HEK293 (cell line): ENCODE measurements at regions not wholly inside any gene's neighbourhood (a gene's known extent, or its start where the extent isn't known, plus 50 kb on each side); places are given as distances from the start of the nearest gene placed in this dataset.

Experiments
- IKZF3 ChIP-seq: fragments of 450-650 bp; IDR thresholded peaks from 2 replicates; pipeline ENCODE4 v1.5.0; 2018; ENCODE audit warnings: missing biosample characterization, mild to moderate bottlenecking, missing genetic modification characterization, moderate library complexity
- ZNF549 ChIP-seq: fragments of 450-650 bp; IDR thresholded peaks from 2 replicates; pipeline ENCODE4 v1.5.1; 2018; ENCODE audit warnings: missing biosample characterization, missing genetic modification characterization, mild to moderate bottlenecking, inconsistent platforms, moderate library complexity
- ZNF677 ChIP-seq: fragments of 450-650 bp; IDR thresholded peaks from 2 replicates; pipeline ENCODE4 v1.5.0; 2018; ENCODE audit warnings: missing biosample characterization, mild to moderate bottlenecking, missing genetic modification characterization, moderate library complexity
- TF ChIP-seq, protein P1 (sequence below): fragments of 450-650 bp; formaldehyde crosslinking; IDR thresholded peaks from 2 replicates; pipeline ENCODE4 v1.5.1; 2016; ENCODE audit warnings: missing biosample characterization, missing genetic modification characterization
- TF ChIP-seq, protein P2 (sequence below): fragments of 450-650 bp; formaldehyde crosslinking; IDR thresholded peaks from 2 replicates; pipeline ENCODE4 v1.5.1; 2016; ENCODE audit warnings: missing biosample characterization, missing genetic modification characterization, borderline replicate concordance
- TF ChIP-seq, protein P3 (sequence below): fragments of 450-650 bp; formaldehyde crosslinking; IDR thresholded peaks from 2 replicates; pipeline ENCODE4 v1.5.1; 2016; ENCODE audit warnings: missing biosample characterization, missing genetic modification characterization
- TF ChIP-seq, protein P4 (sequence below): fragments of 450-650 bp; formaldehyde crosslinking; IDR thresholded peaks from 2 replicates; pipeline ENCODE4 v1.5.1; 2016; ENCODE audit warnings: missing biosample characterization, missing genetic modification characterization, low read depth
- TF ChIP-seq, protein P5 (sequence below): fragments of 450-650 bp; formaldehyde crosslinking; IDR thresholded peaks from 2 replicates; pipeline ENCODE4 v1.5.1; 2016; ENCODE audit warnings: missing biosample characterization, missing genetic modification characterization

DNA sequence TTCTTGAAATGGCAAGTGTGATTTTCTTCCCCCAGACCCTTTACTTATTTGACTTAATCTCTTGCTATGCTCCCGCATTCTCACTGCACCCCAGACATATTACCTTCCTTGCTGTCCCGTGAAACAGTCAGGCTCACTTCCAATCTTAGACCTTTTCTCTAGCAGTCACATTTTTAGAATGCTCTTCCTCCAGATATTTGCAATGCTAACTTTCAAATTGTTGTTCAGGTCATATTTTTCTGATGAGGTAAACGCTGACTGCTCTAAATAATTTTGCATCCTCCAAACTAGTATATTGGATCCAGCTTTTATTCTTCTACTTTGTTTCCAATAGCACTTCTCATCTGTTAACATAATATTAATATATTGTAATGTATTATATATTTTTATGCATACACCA, 648.2 kb upstream of the NEGR1 start:
- TF ChIP-seq, protein P1, sequence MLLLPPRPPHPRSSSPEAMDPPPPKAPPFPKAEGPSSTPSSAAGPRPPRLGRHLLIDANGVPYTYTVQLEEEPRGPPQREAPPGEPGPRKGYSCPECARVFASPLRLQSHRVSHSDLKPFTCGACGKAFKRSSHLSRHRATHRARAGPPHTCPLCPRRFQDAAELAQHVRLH (tag by site-specific recombination) = no peak
- TF ChIP-seq, protein P2, sequence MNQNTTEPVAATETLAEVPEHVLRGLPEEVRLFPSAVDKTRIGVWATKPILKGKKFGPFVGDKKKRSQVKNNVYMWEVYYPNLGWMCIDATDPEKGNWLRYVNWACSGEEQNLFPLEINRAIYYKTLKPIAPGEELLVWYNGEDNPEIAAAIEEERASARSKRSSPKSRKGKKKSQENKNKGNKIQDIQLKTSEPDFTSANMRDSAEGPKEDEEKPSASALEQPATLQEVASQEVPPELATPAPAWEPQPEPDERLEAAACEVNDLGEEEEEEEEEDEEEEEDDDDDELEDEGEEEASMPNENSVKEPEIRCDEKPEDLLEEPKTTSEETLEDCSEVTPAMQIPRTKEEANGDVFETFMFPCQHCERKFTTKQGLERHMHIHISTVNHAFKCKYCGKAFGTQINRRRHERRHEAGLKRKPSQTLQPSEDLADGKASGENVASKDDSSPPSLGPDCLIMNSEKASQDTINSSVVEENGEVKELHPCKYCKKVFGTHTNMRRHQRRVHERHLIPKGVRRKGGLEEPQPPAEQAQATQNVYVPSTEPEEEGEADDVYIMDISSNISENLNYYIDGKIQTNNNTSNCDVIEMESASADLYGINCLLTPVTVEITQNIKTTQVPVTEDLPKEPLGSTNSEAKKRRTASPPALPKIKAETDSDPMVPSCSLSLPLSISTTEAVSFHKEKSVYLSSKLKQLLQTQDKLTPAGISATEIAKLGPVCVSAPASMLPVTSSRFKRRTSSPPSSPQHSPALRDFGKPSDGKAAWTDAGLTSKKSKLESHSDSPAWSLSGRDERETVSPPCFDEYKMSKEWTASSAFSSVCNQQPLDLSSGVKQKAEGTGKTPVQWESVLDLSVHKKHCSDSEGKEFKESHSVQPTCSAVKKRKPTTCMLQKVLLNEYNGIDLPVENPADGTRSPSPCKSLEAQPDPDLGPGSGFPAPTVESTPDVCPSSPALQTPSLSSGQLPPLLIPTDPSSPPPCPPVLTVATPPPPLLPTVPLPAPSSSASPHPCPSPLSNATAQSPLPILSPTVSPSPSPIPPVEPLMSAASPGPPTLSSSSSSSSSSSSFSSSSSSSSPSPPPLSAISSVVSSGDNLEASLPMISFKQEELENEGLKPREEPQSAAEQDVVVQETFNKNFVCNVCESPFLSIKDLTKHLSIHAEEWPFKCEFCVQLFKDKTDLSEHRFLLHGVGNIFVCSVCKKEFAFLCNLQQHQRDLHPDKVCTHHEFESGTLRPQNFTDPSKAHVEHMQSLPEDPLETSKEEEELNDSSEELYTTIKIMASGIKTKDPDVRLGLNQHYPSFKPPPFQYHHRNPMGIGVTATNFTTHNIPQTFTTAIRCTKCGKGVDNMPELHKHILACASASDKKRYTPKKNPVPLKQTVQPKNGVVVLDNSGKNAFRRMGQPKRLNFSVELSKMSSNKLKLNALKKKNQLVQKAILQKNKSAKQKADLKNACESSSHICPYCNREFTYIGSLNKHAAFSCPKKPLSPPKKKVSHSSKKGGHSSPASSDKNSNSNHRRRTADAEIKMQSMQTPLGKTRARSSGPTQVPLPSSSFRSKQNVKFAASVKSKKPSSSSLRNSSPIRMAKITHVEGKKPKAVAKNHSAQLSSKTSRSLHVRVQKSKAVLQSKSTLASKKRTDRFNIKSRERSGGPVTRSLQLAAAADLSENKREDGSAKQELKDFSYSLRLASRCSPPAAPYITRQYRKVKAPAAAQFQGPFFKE (tag by site-specific recombination) = no peak
- TF ChIP-seq ZNF677 (tag by site-specific recombination) (no peak), ZNF549 (tag by site-specific recombination) (no peak), IKZF3 (no peak)
- TF ChIP-seq, protein P3, sequence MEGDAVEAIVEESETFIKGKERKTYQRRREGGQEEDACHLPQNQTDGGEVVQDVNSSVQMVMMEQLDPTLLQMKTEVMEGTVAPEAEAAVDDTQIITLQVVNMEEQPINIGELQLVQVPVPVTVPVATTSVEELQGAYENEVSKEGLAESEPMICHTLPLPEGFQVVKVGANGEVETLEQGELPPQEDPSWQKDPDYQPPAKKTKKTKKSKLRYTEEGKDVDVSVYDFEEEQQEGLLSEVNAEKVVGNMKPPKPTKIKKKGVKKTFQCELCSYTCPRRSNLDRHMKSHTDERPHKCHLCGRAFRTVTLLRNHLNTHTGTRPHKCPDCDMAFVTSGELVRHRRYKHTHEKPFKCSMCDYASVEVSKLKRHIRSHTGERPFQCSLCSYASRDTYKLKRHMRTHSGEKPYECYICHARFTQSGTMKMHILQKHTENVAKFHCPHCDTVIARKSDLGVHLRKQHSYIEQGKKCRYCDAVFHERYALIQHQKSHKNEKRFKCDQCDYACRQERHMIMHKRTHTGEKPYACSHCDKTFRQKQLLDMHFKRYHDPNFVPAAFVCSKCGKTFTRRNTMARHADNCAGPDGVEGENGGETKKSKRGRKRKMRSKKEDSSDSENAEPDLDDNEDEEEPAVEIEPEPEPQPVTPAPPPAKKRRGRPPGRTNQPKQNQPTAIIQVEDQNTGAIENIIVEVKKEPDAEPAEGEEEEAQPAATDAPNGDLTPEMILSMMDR (tag by site-specific recombination) = no peak
- TF ChIP-seq, protein P4, sequence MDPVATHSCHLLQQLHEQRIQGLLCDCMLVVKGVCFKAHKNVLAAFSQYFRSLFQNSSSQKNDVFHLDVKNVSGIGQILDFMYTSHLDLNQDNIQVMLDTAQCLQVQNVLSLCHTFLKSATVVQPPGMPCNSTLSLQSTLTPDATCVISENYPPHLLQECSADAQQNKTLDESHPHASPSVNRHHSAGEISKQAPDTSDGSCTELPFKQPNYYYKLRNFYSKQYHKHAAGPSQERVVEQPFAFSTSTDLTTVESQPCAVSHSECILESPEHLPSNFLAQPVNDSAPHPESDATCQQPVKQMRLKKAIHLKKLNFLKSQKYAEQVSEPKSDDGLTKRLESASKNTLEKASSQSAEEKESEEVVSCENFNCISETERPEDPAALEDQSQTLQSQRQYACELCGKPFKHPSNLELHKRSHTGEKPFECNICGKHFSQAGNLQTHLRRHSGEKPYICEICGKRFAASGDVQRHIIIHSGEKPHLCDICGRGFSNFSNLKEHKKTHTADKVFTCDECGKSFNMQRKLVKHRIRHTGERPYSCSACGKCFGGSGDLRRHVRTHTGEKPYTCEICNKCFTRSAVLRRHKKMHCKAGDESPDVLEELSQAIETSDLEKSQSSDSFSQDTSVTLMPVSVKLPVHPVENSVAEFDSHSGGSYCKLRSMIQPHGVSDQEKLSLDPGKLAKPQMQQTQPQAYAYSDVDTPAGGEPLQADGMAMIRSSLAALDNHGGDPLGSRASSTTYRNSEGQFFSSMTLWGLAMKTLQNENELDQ = no peak
- TF ChIP-seq, protein P5, sequence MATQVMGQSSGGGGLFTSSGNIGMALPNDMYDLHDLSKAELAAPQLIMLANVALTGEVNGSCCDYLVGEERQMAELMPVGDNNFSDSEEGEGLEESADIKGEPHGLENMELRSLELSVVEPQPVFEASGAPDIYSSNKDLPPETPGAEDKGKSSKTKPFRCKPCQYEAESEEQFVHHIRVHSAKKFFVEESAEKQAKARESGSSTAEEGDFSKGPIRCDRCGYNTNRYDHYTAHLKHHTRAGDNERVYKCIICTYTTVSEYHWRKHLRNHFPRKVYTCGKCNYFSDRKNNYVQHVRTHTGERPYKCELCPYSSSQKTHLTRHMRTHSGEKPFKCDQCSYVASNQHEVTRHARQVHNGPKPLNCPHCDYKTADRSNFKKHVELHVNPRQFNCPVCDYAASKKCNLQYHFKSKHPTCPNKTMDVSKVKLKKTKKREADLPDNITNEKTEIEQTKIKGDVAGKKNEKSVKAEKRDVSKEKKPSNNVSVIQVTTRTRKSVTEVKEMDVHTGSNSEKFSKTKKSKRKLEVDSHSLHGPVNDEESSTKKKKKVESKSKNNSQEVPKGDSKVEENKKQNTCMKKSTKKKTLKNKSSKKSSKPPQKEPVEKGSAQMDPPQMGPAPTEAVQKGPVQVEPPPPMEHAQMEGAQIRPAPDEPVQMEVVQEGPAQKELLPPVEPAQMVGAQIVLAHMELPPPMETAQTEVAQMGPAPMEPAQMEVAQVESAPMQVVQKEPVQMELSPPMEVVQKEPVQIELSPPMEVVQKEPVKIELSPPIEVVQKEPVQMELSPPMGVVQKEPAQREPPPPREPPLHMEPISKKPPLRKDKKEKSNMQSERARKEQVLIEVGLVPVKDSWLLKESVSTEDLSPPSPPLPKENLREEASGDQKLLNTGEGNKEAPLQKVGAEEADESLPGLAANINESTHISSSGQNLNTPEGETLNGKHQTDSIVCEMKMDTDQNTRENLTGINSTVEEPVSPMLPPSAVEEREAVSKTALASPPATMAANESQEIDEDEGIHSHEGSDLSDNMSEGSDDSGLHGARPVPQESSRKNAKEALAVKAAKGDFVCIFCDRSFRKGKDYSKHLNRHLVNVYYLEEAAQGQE (tag by site-specific recombination) = no peak
